NCI-H82 (cell line): ENCODE measurements at regions not wholly inside any gene's neighbourhood (a gene's known extent, or its start where the extent isn't known, plus 50 kb on each side); places are given as distances from the start of the nearest gene placed in this dataset.
"Not testable (repeated sequence)": the region's sequence is repeated elsewhere in the genome, so short reads cannot be mapped to it uniquely, and the experiment has no call there.

Experiments used
- DNase-seq: peaks from one replicate; lab custom pipeline; 2025; lab: John Stamatoyannopoulos, UW

GRCh38 chr6:119960456-119960855, 610.9 kb upstream of the MAN1A1 start:
- no peak for DNase-seq

- no peak for DNase-seq
These were observed 610.5 kb upstream of the MAN1A1 start for GRCh38 chr6:119960036-119960435.

GRCh38 chr6:119957195-119957594, 607.6 kb upstream of the MAN1A1 start:
- no peak for DNase-seq

- DNase-seq: no peak
These were observed 603.1 kb upstream of the MAN1A1 start for GRCh38 chr6:119952696-119953095.

- DNase-seq: no peak
These were observed 601.1 kb upstream of the MAN1A1 start for GRCh38 chr6:119950681-119951080.

GRCh38 chr6:119942078-119942752, 592.7 kb upstream of the MAN1A1 start:
- DNase-seq: no peak

- no peak for DNase-seq
These were observed 589.2 kb upstream of the MAN1A1 start for GRCh38 chr6:119938752-119939151.

GRCh38 chr6:119934816-119935215, 585.3 kb upstream of the MAN1A1 start:
- DNase-seq: no peak

- DNase-seq: no peak
These were observed 579.6 kb upstream of the MAN1A1 start for GRCh38 chr6:119929121-119929520.

GRCh38 chr6:119924888-119925287, 575.3 kb upstream of the MAN1A1 start:
- DNase-seq: not testable (repeated sequence)

- no peak for DNase-seq
These were observed 573.3 kb upstream of the MAN1A1 start for GRCh38 chr6:119922814-119923213.

GRCh38 chr6:119921491-119922010, 572.0 kb upstream of the MAN1A1 start:
- DNase-seq: no peak

- no peak for DNase-seq
These were observed 567.6 kb upstream of the MAN1A1 start for GRCh38 chr6:119917186-119917585.

- no peak for DNase-seq
These were observed 566.4 kb upstream of the MAN1A1 start for GRCh38 chr6:119915971-119916370.

GRCh38 chr6:119908157-119908556, 558.6 kb upstream of the MAN1A1 start:
- DNase-seq: no peak

GRCh38 chr6:119902681-119903080, 553.1 kb upstream of the MAN1A1 start:
- DNase-seq: no peak

GRCh38 chr6:119896806-119897205, 547.2 kb upstream of the MAN1A1 start:
- no peak for DNase-seq

GRCh38 chr6:119895626-119896025, 546.1 kb upstream of the MAN1A1 start:
- no peak for DNase-seq

- DNase-seq: no peak
These were observed 545.2 kb upstream of the MAN1A1 start for GRCh38 chr6:119894811-119895210.

- DNase-seq: no peak
These were observed 542.1 kb upstream of the MAN1A1 start for GRCh38 chr6:119891644-119892043.

- no peak for DNase-seq
These were observed 541.6 kb upstream of the MAN1A1 start for GRCh38 chr6:119891206-119891605.

- peak; percentile 54 for DNase-seq
These were observed 540.9 kb upstream of the MAN1A1 start for GRCh38 chr6:119890470-119890869.

- peak; percentile 80 for DNase-seq
These were observed 538.1 kb upstream of the MAN1A1 start for GRCh38 chr6:119887666-119888065.

GRCh38 chr6:119881416-119881815, 531.9 kb upstream of the MAN1A1 start:
- DNase-seq: peak; percentile 54
